ENCODE measurements at regions not wholly inside any gene's neighbourhood (a gene's known extent, or its start where the extent isn't known, plus 50 kb on each side); places are given as distances from the start of the nearest gene placed in this dataset.

DNA sequence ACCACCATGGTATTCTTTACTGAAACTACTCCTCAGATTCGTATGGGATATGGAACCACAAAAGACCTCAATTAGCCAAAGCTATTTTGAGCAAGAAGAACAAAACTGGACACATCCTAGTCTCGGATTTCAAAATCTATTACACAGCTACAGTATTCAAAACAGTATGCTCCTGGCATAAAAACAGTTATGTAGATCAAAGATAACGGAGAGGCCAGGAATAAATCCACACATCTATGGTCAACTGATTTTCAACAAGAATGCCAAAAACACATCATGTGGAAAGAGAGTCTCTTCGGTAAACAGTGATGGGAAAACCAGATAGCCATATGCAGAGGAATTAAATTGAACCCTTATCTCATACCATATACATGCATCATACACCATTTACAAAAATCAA, 155.3 kb downstream of the SPCS3 start:
- TF ChIP-seq POLR2AphosphoS5 (IDR thresholded peaks at IDR 0.05; ENCODE audit: low read depth, low read length) (no peak), SIN3A (IDR thresholded peaks at IDR 0.05; ENCODE audit: borderline replicate concordance, insufficient read depth, low read depth, low read length) (no peak), TCF7L2 (IDR thresholded peaks at IDR 0.05; ENCODE audit: low read depth, low read length) (no peak)
- TF ChIP-seq, protein P1, sequence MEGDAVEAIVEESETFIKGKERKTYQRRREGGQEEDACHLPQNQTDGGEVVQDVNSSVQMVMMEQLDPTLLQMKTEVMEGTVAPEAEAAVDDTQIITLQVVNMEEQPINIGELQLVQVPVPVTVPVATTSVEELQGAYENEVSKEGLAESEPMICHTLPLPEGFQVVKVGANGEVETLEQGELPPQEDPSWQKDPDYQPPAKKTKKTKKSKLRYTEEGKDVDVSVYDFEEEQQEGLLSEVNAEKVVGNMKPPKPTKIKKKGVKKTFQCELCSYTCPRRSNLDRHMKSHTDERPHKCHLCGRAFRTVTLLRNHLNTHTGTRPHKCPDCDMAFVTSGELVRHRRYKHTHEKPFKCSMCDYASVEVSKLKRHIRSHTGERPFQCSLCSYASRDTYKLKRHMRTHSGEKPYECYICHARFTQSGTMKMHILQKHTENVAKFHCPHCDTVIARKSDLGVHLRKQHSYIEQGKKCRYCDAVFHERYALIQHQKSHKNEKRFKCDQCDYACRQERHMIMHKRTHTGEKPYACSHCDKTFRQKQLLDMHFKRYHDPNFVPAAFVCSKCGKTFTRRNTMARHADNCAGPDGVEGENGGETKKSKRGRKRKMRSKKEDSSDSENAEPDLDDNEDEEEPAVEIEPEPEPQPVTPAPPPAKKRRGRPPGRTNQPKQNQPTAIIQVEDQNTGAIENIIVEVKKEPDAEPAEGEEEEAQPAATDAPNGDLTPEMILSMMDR (IDR thresholded peaks at IDR 0.05) = no peak
- TF ChIP-seq, protein P2, sequence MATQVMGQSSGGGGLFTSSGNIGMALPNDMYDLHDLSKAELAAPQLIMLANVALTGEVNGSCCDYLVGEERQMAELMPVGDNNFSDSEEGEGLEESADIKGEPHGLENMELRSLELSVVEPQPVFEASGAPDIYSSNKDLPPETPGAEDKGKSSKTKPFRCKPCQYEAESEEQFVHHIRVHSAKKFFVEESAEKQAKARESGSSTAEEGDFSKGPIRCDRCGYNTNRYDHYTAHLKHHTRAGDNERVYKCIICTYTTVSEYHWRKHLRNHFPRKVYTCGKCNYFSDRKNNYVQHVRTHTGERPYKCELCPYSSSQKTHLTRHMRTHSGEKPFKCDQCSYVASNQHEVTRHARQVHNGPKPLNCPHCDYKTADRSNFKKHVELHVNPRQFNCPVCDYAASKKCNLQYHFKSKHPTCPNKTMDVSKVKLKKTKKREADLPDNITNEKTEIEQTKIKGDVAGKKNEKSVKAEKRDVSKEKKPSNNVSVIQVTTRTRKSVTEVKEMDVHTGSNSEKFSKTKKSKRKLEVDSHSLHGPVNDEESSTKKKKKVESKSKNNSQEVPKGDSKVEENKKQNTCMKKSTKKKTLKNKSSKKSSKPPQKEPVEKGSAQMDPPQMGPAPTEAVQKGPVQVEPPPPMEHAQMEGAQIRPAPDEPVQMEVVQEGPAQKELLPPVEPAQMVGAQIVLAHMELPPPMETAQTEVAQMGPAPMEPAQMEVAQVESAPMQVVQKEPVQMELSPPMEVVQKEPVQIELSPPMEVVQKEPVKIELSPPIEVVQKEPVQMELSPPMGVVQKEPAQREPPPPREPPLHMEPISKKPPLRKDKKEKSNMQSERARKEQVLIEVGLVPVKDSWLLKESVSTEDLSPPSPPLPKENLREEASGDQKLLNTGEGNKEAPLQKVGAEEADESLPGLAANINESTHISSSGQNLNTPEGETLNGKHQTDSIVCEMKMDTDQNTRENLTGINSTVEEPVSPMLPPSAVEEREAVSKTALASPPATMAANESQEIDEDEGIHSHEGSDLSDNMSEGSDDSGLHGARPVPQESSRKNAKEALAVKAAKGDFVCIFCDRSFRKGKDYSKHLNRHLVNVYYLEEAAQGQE (IDR thresholded peaks at IDR 0.05; ENCODE audit: insufficient read depth in 1 of 2, low read depth in 2 of 2, low read length in 1 of 2) = no peak

Measured in Panc1 (cell line).